ENCODE measurements at regions not wholly inside any gene's neighbourhood (a gene's known extent, or its start where the extent isn't known, plus 50 kb on each side); places are given as distances from the start of the nearest gene placed in this dataset.

GRCh38 chr5:72604111-72604797 is 97.0 kb upstream of the ZNF366 start:
- H2AFZ ChIP-seq (replicated peaks) = peak overlapping the region; percentile 18
- H3K27ac ChIP-seq = no peak overlapping the region
- no peaks in the 10 kb centered on the region for H3K9me3 ChIP-seq (ENCODE audit: low read depth)
- H3K79me2 ChIP-seq (ENCODE audit: low read depth) = no peaks in the 10 kb centered on the region
- no peak overlapping the region for H3K4me3 ChIP-seq
- Mint-ChIP-seq H3K36me3 (no peaks in the 10 kb centered on the region), H3K4me3 (no peak overlapping the region), H3K9me3 (no peaks in the 10 kb centered on the region), H3K27me3 (ENCODE audit: insufficient read depth, low read depth) (peaks cover 4% of the 10 kb centered on the region), H3K4me1 (peaks cover 22% of the 10 kb centered on the region), H3K27ac (no peak overlapping the region)
- H3K9ac ChIP-seq = no peak overlapping the region
- H3F3A ChIP-seq (ENCODE audit: low read depth) = no peaks in the 10 kb centered on the region
- no peaks in the 10 kb centered on the region for H3K27me3 ChIP-seq
- no peak overlapping the region for H3K4me2 ChIP-seq
- TF ChIP-seq EZH2 (IDR thresholded peaks at IDR 0.05) (no peak), CTCF (IDR thresholded peaks at IDR 0.05) (no peak), EZH2phosphoT487 (IDR thresholded peaks at IDR 0.05) (no peak)
- no peaks in the 10 kb centered on the region for H4K20me1 ChIP-seq (ENCODE audit: low read depth)
- H3K4me1 ChIP-seq = peaks cover 12% of the 10 kb centered on the region
- no peaks in the 10 kb centered on the region for H3K36me3 ChIP-seq
- DNase-seq (ENCODE audit: low spot score) = no peak

- no peaks in the 10 kb centered on the region for H4K20me1 ChIP-seq (ENCODE audit: low read depth)
- no peak overlapping the region for H3K9ac ChIP-seq
- H3K27me3 ChIP-seq = no peaks in the 10 kb centered on the region
- no peak overlapping the region for H3K4me2 ChIP-seq
- H3K4me3 ChIP-seq = no peak overlapping the region
- H3K36me3 ChIP-seq = no peaks in the 10 kb centered on the region
- no peak for DNase-seq (ENCODE audit: low spot score)
- no peaks in the 10 kb centered on the region for H3F3A ChIP-seq (ENCODE audit: low read depth)
- no peak overlapping the region for H3K27ac ChIP-seq
- Mint-ChIP-seq H3K36me3 (peaks cover 6% of the 10 kb centered on the region), H3K27ac (no peak overlapping the region), H3K9me3 (peaks cover 9% of the 10 kb centered on the region), H3K4me1 (peaks cover 21% of the 10 kb centered on the region), H3K27me3 (ENCODE audit: insufficient read depth, low read depth) (peaks cover 4% of the 10 kb centered on the region), H3K4me3 (no peak overlapping the region)
- H3K4me1 ChIP-seq = peaks cover 12% of the 10 kb centered on the region
- no peaks in the 10 kb centered on the region for H3K79me2 ChIP-seq (ENCODE audit: low read depth)
- no peaks in the 10 kb centered on the region for H3K9me3 ChIP-seq (ENCODE audit: low read depth)
- TF ChIP-seq EZH2phosphoT487 (IDR thresholded peaks at IDR 0.05) (no peak), CTCF (IDR thresholded peaks at IDR 0.05) (no peak), EZH2 (IDR thresholded peaks at IDR 0.05) (no peak)
- peak overlapping the region; percentile 86 for H2AFZ ChIP-seq (replicated peaks)
Observed at GRCh38 chr5:72602696-72603685, 95.8 kb upstream of the ZNF366 start.

- H3K27ac Mint-ChIP-seq = no peak overlapping the region
- DNase-seq (ENCODE audit: low spot score) = no peak
- Histone ChIP-seq H3K4me1 (peaks cover 12% of the 10 kb centered on the region), H3K79me2 (ENCODE audit: low read depth) (no peaks in the 10 kb centered on the region), H3K9me3 (ENCODE audit: low read depth) (no peaks in the 10 kb centered on the region), H3K9ac (no peak overlapping the region), H2AFZ (replicated peaks) (no peak overlapping the region), H3K36me3 (no peaks in the 10 kb centered on the region), H3K27me3 (no peaks in the 10 kb centered on the region), H3F3A (ENCODE audit: low read depth) (no peaks in the 10 kb centered on the region), H4K20me1 (ENCODE audit: low read depth) (no peaks in the 10 kb centered on the region), H3K4me3 (no peak overlapping the region), H3K27ac (no peak overlapping the region), H3K4me2 (no peak overlapping the region)
- H3K4me1 Mint-ChIP-seq = peaks cover 27% of the 10 kb centered on the region
- H3K4me3 Mint-ChIP-seq = no peak overlapping the region
- H3K36me3 Mint-ChIP-seq = peaks cover 6% of the 10 kb centered on the region
- no peak for TF ChIP-seq EZH2phosphoT487 (IDR thresholded peaks at IDR 0.05)
- no peak for TF ChIP-seq EZH2 (IDR thresholded peaks at IDR 0.05)
- no peak for TF ChIP-seq CTCF (IDR thresholded peaks at IDR 0.05)
- peaks cover 9% of the 10 kb centered on the region for H3K9me3 Mint-ChIP-seq
- peaks cover 4% of the 10 kb centered on the region for H3K27me3 Mint-ChIP-seq (ENCODE audit: insufficient read depth, low read depth)
Observed at GRCh38 chr5:72601861-72602260, 94.7 kb upstream of the ZNF366 start.
